C4-2B (cell line): ENCODE measurements at regions not wholly inside any gene's neighbourhood (a gene's known extent, or its start where the extent isn't known, plus 50 kb on each side); places are given as distances from the start of the nearest gene placed in this dataset.
"Not testable (repeated sequence)": the region's sequence is repeated elsewhere in the genome, so short reads cannot be mapped to it uniquely, and the experiment has no call there.

Source experiments
- H3K27ac ChIP-seq: fragments of 450-650 bp; 2 replicates; pipeline ENCODE4 v1.5.1; 2017
- CTCF ChIP-seq: fragments of 450-650 bp; conservative IDR thresholded peaks from 2 replicates; pipeline ENCODE4 v1.5.1; 2017; ENCODE audit warnings: mild to moderate bottlenecking
- ZFX ChIP-seq: fragments of 450-650 bp; IDR thresholded peaks from 2 replicates; pipeline ENCODE4 v1.6.1; 2017

DNA sequence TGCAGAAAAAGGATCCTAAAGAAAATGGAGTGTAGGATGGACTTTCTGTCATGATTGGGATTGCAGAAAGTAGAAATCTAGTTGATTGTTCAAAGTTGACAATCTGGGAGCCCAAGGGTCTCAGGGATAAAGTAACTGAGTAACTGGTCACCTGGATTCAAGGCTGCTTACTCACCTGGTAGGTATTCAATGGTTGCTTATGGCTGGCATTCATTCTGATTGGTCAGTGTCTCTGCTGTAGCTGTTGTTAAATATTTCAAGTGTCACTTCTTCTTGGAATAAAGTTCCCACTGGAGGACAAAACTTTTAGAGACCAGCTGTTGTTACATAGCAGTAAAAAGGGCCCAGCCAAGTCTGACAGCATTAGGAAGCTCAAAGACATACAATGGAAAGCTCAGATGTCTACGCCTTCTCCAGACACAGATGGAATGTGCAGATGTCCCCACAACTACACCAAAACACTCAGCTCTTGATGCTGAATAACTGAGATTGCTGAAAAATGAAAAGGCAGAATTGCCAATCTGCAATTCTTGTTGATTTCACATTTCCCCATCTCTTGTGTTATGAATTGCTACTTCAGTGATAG, 106.9 kb downstream of the ZNF467 start:
- TF ChIP-seq CTCF (no peak), ZFX (no peak)
- H3K27ac ChIP-seq: no peak overlapping the region

- not testable (repeated sequence) for H3K27ac ChIP-seq
These were observed 107.8 kb downstream of the ZNF467 start for GRCh38 chr7:149665618-149666017.

DNA sequence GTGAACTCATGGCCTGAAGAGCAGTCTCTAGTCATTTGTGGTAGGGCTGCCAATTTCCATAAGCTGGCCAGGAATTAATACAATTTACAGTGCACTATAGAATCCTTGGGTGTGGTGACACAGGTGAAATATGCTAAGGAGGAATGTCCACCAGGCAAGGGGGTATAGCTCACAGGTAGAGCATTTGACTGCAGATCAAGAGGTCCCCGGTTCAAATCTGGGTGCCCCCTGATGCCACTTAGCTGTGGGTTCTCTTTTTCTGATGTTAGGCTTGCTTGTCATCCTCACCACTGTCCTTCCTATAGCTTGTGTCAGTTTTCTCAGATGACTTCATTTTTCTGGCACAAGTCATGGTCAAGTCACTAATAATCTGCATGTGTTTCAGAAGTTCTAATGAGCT, 108.7 kb downstream of the ZNF467 start:
- TF ChIP-seq ZFX: no peak
- no peak for TF ChIP-seq CTCF
- H3K27ac ChIP-seq: no peak overlapping the region

DNA sequence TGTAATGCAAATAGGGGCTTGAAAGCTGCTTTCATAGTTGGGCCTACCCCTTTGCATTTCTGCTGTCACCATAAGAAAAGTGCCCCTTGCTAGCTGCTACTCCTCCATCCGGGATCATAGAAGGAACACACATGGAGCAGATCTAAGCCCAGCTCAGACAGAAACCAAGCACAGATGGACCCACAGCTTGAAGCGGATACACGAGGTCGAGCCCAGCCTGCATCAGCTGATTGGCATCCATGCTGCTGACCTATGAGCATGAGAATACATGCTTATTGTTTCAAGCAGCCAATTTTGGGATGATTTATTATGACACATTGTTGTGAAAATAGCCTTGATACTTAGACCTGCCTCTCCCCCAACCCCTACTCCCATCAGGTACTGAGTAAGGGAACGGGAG, 109.2 kb downstream of the ZNF467 start:
- no peak for TF ChIP-seq CTCF
- TF ChIP-seq ZFX: no peak

GRCh38 chr7:149662591-149663095, 110.7 kb downstream of the ZNF467 start:
- TF ChIP-seq ZFX: no peak
- peak; percentile 69 for TF ChIP-seq CTCF
- H3K27ac ChIP-seq: no peak overlapping the region

More for the DNA sequence above, 109.2 kb downstream of the ZNF467 start:
- no peak overlapping the region for H3K27ac ChIP-seq

GRCh38 chr7:149655784-149656183, 117.6 kb downstream of the ZNF467 start:
- no peak overlapping the region for H3K27ac ChIP-seq
- TF ChIP-seq CTCF (no peak), ZFX (no peak)

DNA sequence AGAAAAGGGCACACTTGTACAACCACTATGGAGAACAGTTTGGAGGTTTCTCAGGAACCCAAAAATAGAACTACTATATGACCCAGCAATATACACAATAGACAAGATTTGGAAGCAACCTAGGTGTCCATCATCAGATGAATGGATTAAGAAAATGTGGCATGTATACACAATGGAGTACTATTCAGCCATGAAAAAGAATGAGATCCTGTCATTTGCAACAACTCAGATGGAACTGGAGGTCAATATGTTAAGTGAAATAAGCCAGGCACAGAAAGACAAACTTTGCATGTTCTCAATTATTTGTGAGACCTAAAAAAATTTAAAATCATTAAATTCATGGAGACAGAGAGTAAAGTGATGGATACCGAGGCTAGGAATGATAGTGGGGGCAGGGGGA, 118.8 kb downstream of the ZNF467 start:
- TF ChIP-seq ZFX (no peak), CTCF (no peak)
- H3K27ac ChIP-seq: no peak overlapping the region

DNA sequence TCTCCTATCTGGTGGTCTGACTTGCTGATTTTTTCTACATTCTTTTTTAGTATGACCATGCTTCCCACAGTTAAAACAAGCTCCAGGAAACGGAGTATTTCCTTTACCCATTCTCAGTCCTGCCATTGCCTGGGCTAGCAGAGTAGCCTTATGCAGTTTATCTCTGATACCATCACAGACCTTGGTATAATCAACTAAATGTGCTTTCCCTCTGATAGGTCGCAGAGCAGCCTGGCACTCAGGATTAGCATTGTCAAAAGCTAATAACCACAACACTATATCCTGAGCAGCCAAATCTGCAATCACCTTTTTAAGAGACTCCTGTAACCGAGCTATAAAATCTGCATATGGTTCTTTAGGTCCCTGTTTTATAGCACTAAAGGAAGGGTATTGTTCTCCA, 123.2 kb downstream of the ZNF467 start:
- H3K27ac ChIP-seq: not testable (repeated sequence)
